ENCODE measurements at regions not wholly inside any gene's neighbourhood (a gene's known extent, or its start where the extent isn't known, plus 50 kb on each side); places are given as distances from the start of the nearest gene placed in this dataset.
"Not testable (repeated sequence)": the region's sequence is repeated elsewhere in the genome, so short reads cannot be mapped to it uniquely, and the experiment has no call there.

- H3K9me3 ChIP-seq; H3K4me1 ChIP-seq; H3K27me3 ChIP-seq; H3K36me3 ChIP-seq; ATAC-seq; DNase-seq; H3K27ac ChIP-seq; H3K4me3 ChIP-seq; intact Hi-C loops (cut with DNase I): not testable (repeated sequence)
Observed at GRCh38 chr11:67940440-67940839, 63.5 kb downstream of the UNC93B1 start.

- intact Hi-C loops (cut with DNase I); ATAC-seq: not testable (repeated sequence)
Observed at GRCh38 chr11:67938964-67939363, 64.9 kb downstream of the UNC93B1 start.

DNA sequence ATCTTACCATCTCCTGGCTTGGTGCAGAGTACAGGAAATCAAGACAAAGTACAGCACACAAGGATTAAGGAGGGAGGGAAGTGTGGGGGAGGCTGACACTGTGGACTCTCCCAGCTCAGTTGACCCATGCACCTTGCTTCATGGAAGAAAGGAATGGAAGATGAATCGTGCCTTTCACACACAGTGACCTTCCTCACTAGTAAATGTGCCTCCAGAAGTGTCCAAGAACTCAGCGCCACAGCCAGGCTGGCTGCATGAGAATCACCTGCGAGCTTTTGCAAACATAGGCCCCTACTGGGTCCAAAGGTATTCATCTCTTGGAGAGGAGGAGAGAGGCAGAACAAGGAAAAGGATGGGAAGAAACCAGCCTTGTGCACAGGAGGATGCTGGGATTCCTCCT is 65.5 kb downstream of the UNC93B1 start:
- H3K27ac ChIP-seq; H3K36me3 ChIP-seq; ATAC-seq; intact Hi-C loops (cut with DNase I); H3K27me3 ChIP-seq; DNase-seq; H3K4me3 ChIP-seq; H3K9me3 ChIP-seq; H3K4me1 ChIP-seq: not testable (repeated sequence)

More at GRCh38 chr11:67938964-67939363, 64.9 kb downstream of the UNC93B1 start:
- H3K4me1 ChIP-seq, H3K27ac ChIP-seq, H3K4me3 ChIP-seq, H3K9me3 ChIP-seq, H3K27me3 ChIP-seq, DNase-seq, H3K36me3 ChIP-seq: not testable (repeated sequence)

DNA sequence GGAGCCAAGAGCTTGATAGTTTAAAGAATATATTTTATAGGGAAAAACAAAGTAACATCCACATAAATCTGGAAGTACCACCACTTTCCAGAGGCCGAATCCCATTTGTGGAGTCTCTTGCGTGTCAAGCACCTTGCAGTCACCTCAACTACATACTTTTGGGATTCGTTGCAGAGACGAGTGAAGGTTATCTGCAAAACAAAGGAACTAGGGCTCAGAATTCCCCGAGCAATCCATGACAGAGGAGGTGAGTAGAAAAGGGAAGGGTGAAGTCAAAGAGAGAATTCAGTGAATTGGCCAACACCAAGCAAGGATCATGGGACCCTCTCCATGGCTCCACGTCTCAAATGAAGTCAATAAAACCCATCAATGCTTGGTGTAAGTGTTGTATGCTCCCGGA is 80.3 kb downstream of the UNC93B1 start:
- DNase-seq; H3K4me1 ChIP-seq; H3K4me3 ChIP-seq; H3K27me3 ChIP-seq; H3K27ac ChIP-seq; ATAC-seq; intact Hi-C loops (cut with DNase I); H3K36me3 ChIP-seq; H3K9me3 ChIP-seq: not testable (repeated sequence)

DNA sequence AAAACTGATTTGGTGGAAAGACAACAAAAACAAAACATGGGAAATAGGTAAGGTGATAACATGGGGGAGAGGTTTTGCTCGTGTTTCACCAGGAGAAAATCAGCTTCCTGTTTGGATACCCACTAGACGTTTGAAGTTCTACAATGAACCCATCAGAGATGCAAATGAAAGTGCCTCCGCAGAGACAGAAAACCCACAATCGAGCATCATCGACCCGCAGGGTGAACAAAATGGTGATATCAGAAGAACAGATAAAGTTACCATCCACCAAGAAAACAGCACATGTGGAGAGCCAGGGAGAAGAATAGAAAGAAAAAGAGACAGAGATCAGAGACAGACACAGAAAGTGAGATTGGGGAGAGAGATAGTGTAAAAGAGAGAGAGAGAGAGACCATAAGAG is 83.4 kb downstream of the UNC93B1 start:
- H3K27ac ChIP-seq; H3K27me3 ChIP-seq; H3K4me3 ChIP-seq; H3K9me3 ChIP-seq; DNase-seq; H3K36me3 ChIP-seq; H3K4me1 ChIP-seq; ATAC-seq; intact Hi-C loops (cut with DNase I): not testable (repeated sequence)

GRCh38 chr11:67912184-67912583 is 91.7 kb downstream of the UNC93B1 start:
- H3K4me3 ChIP-seq; H3K4me1 ChIP-seq; H3K9me3 ChIP-seq; DNase-seq; H3K27ac ChIP-seq; intact Hi-C loops (cut with DNase I); H3K27me3 ChIP-seq; ATAC-seq; H3K36me3 ChIP-seq: not testable (repeated sequence)

DNA sequence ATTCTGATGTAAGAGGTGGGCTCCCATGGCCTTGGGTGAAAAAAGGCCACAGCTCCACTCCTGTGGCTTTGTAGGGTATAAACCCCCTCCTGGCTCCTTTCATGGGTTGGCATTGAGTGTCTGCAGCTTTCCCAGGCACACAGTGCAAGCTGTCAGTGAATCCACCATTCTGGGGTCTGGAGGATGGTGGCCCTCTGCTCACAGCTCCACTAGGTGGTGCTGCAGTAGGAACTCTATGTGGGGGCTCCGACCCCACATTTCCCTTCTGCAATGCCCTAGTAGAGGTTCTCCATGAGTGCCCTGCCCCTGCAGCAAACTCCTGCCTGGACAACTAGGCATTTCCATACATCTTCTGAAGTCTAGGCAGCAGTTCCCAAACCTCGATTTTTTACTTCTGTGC is 92.7 kb downstream of the UNC93B1 start:
- ATAC-seq; DNase-seq; intact Hi-C loops (cut with DNase I); H3K4me1 ChIP-seq; H3K36me3 ChIP-seq; H3K27me3 ChIP-seq; H3K4me3 ChIP-seq; H3K27ac ChIP-seq; H3K9me3 ChIP-seq: not testable (repeated sequence)

GRCh38 chr11:67910803-67911202 is 93.1 kb downstream of the UNC93B1 start:
- H3K4me3 ChIP-seq; ATAC-seq; H3K9me3 ChIP-seq; H3K36me3 ChIP-seq; intact Hi-C loops (cut with DNase I); H3K4me1 ChIP-seq; H3K27ac ChIP-seq; DNase-seq; H3K27me3 ChIP-seq: not testable (repeated sequence)

DNA sequence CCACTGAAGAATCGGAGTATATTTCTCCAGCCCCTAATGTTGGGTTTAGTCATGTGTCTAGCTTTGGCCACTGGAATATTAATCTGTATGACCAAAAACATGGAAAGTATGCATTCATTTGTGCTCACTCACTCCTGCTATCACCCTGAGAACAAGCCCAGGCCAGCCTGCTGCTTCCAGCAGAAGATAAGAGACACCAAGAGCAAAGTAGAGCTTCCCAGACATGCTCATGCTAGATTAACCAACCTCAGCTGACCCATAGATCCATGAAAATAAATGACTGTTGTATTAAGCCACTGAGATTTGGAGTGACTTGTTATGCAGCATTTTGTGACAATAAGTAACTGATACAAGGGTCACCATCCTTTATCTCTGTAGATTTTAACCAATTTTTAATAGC is 96.9 kb downstream of the UNC93B1 start:
- H3K4me3 ChIP-seq; H3K9me3 ChIP-seq; H3K36me3 ChIP-seq; intact Hi-C loops (cut with DNase I); H3K27me3 ChIP-seq; DNase-seq; H3K27ac ChIP-seq; H3K4me1 ChIP-seq; ATAC-seq: not testable (repeated sequence)

DNA sequence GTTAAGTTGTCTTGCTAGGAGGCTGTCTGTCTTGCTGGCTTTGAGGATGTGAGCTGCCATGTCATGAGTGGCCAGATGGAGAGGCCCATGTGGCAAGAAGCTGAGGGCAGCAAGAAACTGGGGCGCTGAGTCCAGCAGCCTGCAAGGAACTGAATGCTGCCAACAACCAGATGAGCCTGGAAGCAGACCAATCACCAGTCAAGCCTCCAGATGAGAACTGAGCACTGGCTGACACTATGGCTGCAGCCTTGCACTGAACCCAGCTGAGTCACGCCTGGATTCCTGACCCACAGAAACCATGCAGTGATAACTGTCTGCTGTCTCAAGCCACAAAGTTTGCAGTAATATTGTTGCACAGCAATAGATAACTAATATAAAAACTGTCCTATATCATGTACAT is 104.4 kb downstream of the UNC93B1 start:
- H3K9me3 ChIP-seq; intact Hi-C loops (cut with DNase I); ATAC-seq; H3K36me3 ChIP-seq; H3K4me3 ChIP-seq; H3K4me1 ChIP-seq; H3K27ac ChIP-seq; H3K27me3 ChIP-seq; DNase-seq: not testable (repeated sequence)

GRCh38 chr11:67893487-67893886 is 110.4 kb downstream of the UNC93B1 start:
- H3K9me3 ChIP-seq; H3K4me1 ChIP-seq; H3K27ac ChIP-seq; ATAC-seq; H3K4me3 ChIP-seq; H3K36me3 ChIP-seq; H3K27me3 ChIP-seq; intact Hi-C loops (cut with DNase I); DNase-seq: not testable (repeated sequence)

GRCh38 chr11:67889646-67890045 is 114.3 kb downstream of the UNC93B1 start:
- H3K27ac ChIP-seq; H3K27me3 ChIP-seq; H3K36me3 ChIP-seq; ATAC-seq; H3K4me1 ChIP-seq; H3K4me3 ChIP-seq; H3K9me3 ChIP-seq; intact Hi-C loops (cut with DNase I); DNase-seq: not testable (repeated sequence)

DNA sequence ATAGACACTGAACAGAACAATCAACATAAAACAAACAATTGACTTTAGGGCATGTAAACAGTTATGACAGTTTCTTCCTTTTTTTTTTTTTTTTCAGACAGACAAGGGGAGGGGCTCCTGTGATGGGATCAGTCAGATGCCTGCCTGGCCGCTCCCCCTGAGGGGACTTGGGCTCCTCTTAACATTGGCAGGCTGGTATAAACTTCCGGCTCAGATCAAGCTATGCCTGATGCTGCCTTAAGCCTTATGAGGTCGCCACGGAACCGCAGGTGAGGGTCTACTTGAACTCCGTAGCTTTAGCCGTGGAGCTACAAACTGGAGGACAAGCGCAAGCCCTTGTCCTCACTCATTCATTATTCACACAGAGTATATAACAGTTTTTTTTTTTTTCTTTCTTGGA is 115.8 kb downstream of the UNC93B1 start:
- H3K9me3 ChIP-seq; intact Hi-C loops (cut with DNase I); DNase-seq; ATAC-seq; H3K4me3 ChIP-seq; H3K4me1 ChIP-seq; H3K27me3 ChIP-seq; H3K36me3 ChIP-seq; H3K27ac ChIP-seq: not testable (repeated sequence)

GRCh38 chr11:67886672-67887071 is 117.2 kb downstream of the UNC93B1 start:
- H3K4me3 ChIP-seq; H3K27ac ChIP-seq; H3K27me3 ChIP-seq; H3K4me1 ChIP-seq; ATAC-seq; DNase-seq; intact Hi-C loops (cut with DNase I); H3K36me3 ChIP-seq; H3K9me3 ChIP-seq: not testable (repeated sequence)

- H3K4me1 ChIP-seq; H3K4me3 ChIP-seq; H3K9me3 ChIP-seq; intact Hi-C loops (cut with DNase I); H3K36me3 ChIP-seq; ATAC-seq; DNase-seq; H3K27me3 ChIP-seq; H3K27ac ChIP-seq: not testable (repeated sequence)
Observed at GRCh38 chr11:67886207-67886606, 117.7 kb downstream of the UNC93B1 start.

Data from upper lobe of right lung (tissue), 1 donor.